ENCODE measurements at regions not wholly inside any gene's neighbourhood (a gene's known extent, or its start where the extent isn't known, plus 50 kb on each side); places are given as distances from the start of the nearest gene placed in this dataset.

GRCh38 chr4:37101686-37102085 is 142.9 kb upstream of the NWD2 start:
- H3K4me1 ChIP-seq, result no peaks in the 10 kb centered on the region
- no peak for TF ChIP-seq EP300 (IDR thresholded peaks at IDR 0.05)
- no peak for TF ChIP-seq CTCF (IDR thresholded peaks at IDR 0.05)
- TF ChIP-seq POLR2A (IDR thresholded peaks at IDR 0.05), result no peak
- TF ChIP-seq POLR2AphosphoS5 (IDR thresholded peaks at IDR 0.05), result no peak
- 68 to 80% (median 73%) methylated on average over 2 of the region's 2 CpGs for WGBS, 5 donors
- H3K36me3 ChIP-seq, result no peaks in the 10 kb centered on the region
- no peaks in the 10 kb centered on the region for H3K27me3 ChIP-seq
- H3K4me3 ChIP-seq, result no peak overlapping the region
- intact Hi-C loops (cut with DNase I; ENCODE audit: low total_unique reads), result no loop called here
- H3K9me3 ChIP-seq, result no peaks in the 10 kb centered on the region
- H3K27ac ChIP-seq, result no peak overlapping the region
- no peak for DNase-seq

GRCh38 chr4:37109756-37110155 is 134.8 kb upstream of the NWD2 start:
- H3K27me3 ChIP-seq, result no peaks in the 10 kb centered on the region
- H3K9me3 ChIP-seq, result no peaks in the 10 kb centered on the region
- intact Hi-C loops (cut with DNase I; ENCODE audit: low total_unique reads), result no loop called here
- H3K27ac ChIP-seq, result no peak overlapping the region
- H3K36me3 ChIP-seq, result no peaks in the 10 kb centered on the region
- DNase-seq, result no peak
- no peak overlapping the region for H3K4me3 ChIP-seq
- 4 to 14% (median 13%) methylated on average over 1 of the region's 1 CpG for WGBS, 5 donors
- no peak for TF ChIP-seq EP300 (IDR thresholded peaks at IDR 0.05)
- no peak for TF ChIP-seq CTCF (IDR thresholded peaks at IDR 0.05)
- TF ChIP-seq POLR2AphosphoS5 (IDR thresholded peaks at IDR 0.05), result no peak
- no peak for TF ChIP-seq POLR2A (IDR thresholded peaks at IDR 0.05)
- H3K4me1 ChIP-seq, result no peaks in the 10 kb centered on the region

- 66 to 80% (median 71%) methylated on average over 4 of the region's 4 CpGs for WGBS, 5 donors
- Histone ChIP-seq H3K4me3 (no peak overlapping the region), H3K9me3 (no peaks in the 10 kb centered on the region), H3K36me3 (no peaks in the 10 kb centered on the region), H3K4me1 (no peaks in the 10 kb centered on the region), H3K27me3 (no peaks in the 10 kb centered on the region), H3K27ac (no peak overlapping the region)
- no peak for DNase-seq
- intact Hi-C loops (cut with DNase I; ENCODE audit: low total_unique reads), result no loop called here
- no peak for TF ChIP-seq POLR2A (IDR thresholded peaks at IDR 0.05)
These were observed 119.7 kb upstream of the NWD2 start for GRCh38 chr4:37124800-37125199.

GRCh38 chr4:37126051-37126450 is 118.5 kb upstream of the NWD2 start:
- Histone ChIP-seq H3K4me1 (no peaks in the 10 kb centered on the region), H3K4me3 (no peak overlapping the region), H3K9me3 (no peaks in the 10 kb centered on the region), H3K27me3 (no peaks in the 10 kb centered on the region), H3K27ac (no peak overlapping the region), H3K36me3 (no peaks in the 10 kb centered on the region)
- no peak for TF ChIP-seq CTCF (IDR thresholded peaks at IDR 0.05)
- TF ChIP-seq POLR2A (IDR thresholded peaks at IDR 0.05), result no peak
- no peak for TF ChIP-seq EP300 (IDR thresholded peaks at IDR 0.05)
- TF ChIP-seq POLR2AphosphoS5 (IDR thresholded peaks at IDR 0.05), result no peak
- intact Hi-C loops (cut with DNase I; ENCODE audit: low total_unique reads), result no loop called here
- no peak for DNase-seq

GRCh38 chr4:37130465-37130864 is 114.1 kb upstream of the NWD2 start:
- no peak overlapping the region for H3K27ac ChIP-seq
- DNase-seq, result no peak
- no peaks in the 10 kb centered on the region for H3K9me3 ChIP-seq
- H3K36me3 ChIP-seq, result no peaks in the 10 kb centered on the region
- no peak overlapping the region for H3K4me3 ChIP-seq
- no peaks in the 10 kb centered on the region for H3K4me1 ChIP-seq
- H3K27me3 ChIP-seq, result no peaks in the 10 kb centered on the region
- intact Hi-C loops (cut with DNase I; ENCODE audit: low total_unique reads), result no loop called here
- 73 to 88% (median 87%) methylated on average over 2 of the region's 2 CpGs for WGBS, 5 donors
- TF ChIP-seq EP300 (IDR thresholded peaks at IDR 0.05) (no peak), CTCF (IDR thresholded peaks at IDR 0.05) (no peak), POLR2A (IDR thresholded peaks at IDR 0.05) (no peak), POLR2AphosphoS5 (IDR thresholded peaks at IDR 0.05) (no peak)

All from stomach (tissue), 8 donors.